SK-N-SH (cell line): ENCODE measurements at regions not wholly inside any gene's neighbourhood (a gene's known extent, or its start where the extent isn't known, plus 50 kb on each side); places are given as distances from the start of the nearest gene placed in this dataset.
"Not testable (repeated sequence)": the region's sequence is repeated elsewhere in the genome, so short reads cannot be mapped to it uniquely, and the experiment has no call there.

Experiments
- CTCF ChIA-PET: fragments of 300-600, 350-600 bp; formaldehyde crosslinking; extraction: SDS; loops from one replicate; lab custom pipeline; 2021; lab: Yijun Ruan, JAX
- POLR2A ChIA-PET: fragments of 350-600 bp; sonication (Branson Sonifier 250); formaldehyde crosslinking; extraction: SDS; loops from one replicate; lab custom pipeline; 2020; ENCODE audit warnings: antibody characterized with exemption, inconsistent platforms; lab: Yijun Ruan, JAX
- DNase-seq: peaks from one replicate; pipeline ENCODE4 v3.0.0; 2012
- H2AFZ ChIP-seq: fragments of 200-600 bp; sonication (generic); 2 replicates; pipeline ENCODE4 v1.8.1; 2016; ENCODE audit warnings: antibody characterized with exemption, mild to moderate bottlenecking, low read depth
- H3F3A ChIP-seq: fragments of 200-600 bp; sonication (generic); replicated peaks from 2 replicates; pipeline ENCODE3; 2016; ENCODE audit warnings: antibody characterized with exemption, mild to moderate bottlenecking; ENCODE audit not compliant: insufficient read depth
- H3K27ac ChIP-seq, 2 experiments: fragments of 200-500 bp in 1 of 2; fragments of 200-600 bp in 1 of 2; sonication (Bioruptor generic) in 1 of 2; sonication (generic), shearing (Covaris generic) in 1 of 2; 2 replicates each; pipeline versions ENCODE4 v1.5.1 to v1.6.1; 2014 to 2016; ENCODE audit warnings: low read depth in 2 of 2, inconsistent platforms in 1 of 2, low read length in 1 of 2, mild to moderate bottlenecking in 1 of 2, mixed read lengths in 1 of 2
- H3K27me3 ChIP-seq: fragments of 200-600 bp; sonication (generic), shearing (Covaris generic); 2 replicates; pipeline ENCODE4 v1.6.1; 2016; ENCODE audit warnings: mixed run types; ENCODE audit not compliant: insufficient read depth
- H3K36me3 ChIP-seq, 2 experiments: fragments of 200-500 bp in 1 of 2; fragments of 200-600 bp in 1 of 2; sonication (Bioruptor generic) in 1 of 2; sonication (generic) in 1 of 2; replicated peaks in 1 of 2; 2 replicates each; pipeline versions ENCODE3 to v1.5.1; 2014 to 2016; ENCODE audit warnings: low read length in 1 of 2, mild to moderate bottlenecking in 1 of 2; ENCODE audit not compliant: insufficient read depth in 2 of 2, control insufficient read depth in 1 of 2
- H3K4me1 ChIP-seq, 2 experiments: fragments of 200-500 bp in 1 of 2; fragments of 200-600 bp in 1 of 2; sonication (Bioruptor generic) in 1 of 2; sonication (generic), shearing (Covaris generic) in 1 of 2; 2 replicates each; pipeline versions ENCODE4 v1.5.1 to v1.6.1; 2014 to 2016; ENCODE audit warnings: low read depth in 1 of 2, low read length in 1 of 2, mixed run types in 1 of 2; ENCODE audit not compliant: insufficient read depth in 2 of 2, control insufficient read depth in 1 of 2
- H3K4me2 ChIP-seq: fragments of 200-600 bp; sonication (generic), shearing (Covaris generic); 2 replicates; pipeline ENCODE4 v1.6.1; 2017; ENCODE audit warnings: mixed run types
- H3K4me3 ChIP-seq, 2 experiments: fragments of 200-500 bp in 1 of 2; fragments of 200-600 bp in 1 of 2; sonication (Bioruptor generic) in 1 of 2; sonication (generic), shearing (Covaris generic) in 1 of 2; 2 replicates each; pipeline versions ENCODE4 v1.5.1 to v1.8.1; 2014 to 2016; ENCODE audit warnings: low read depth in 2 of 2, inconsistent platforms in 1 of 2, low read length in 1 of 2, mild to moderate bottlenecking in 1 of 2, mixed read lengths in 1 of 2, moderate library complexity in 1 of 2
- H3K79me2 ChIP-seq: fragments of 200-600 bp; sonication (generic); 2 replicates; pipeline ENCODE4 v1.8.1; 2017; ENCODE audit warnings: mild to moderate bottlenecking; ENCODE audit not compliant: insufficient read depth
- H3K9ac ChIP-seq: fragments of 200-600 bp; sonication (generic); 2 replicates; pipeline ENCODE4 v1.6.1; 2017; ENCODE audit warnings: mixed run types
- H3K9me2 ChIP-seq: fragments of 200-600 bp; sonication (generic); 2 replicates; pipeline ENCODE4 v1.6.1; 2017; ENCODE audit warnings: mixed run types
- H3K9me3 ChIP-seq: fragments of 200-600 bp; sonication (generic); 2 replicates; pipeline ENCODE4 v1.6.1; 2017; ENCODE audit warnings: mixed run types, mild to moderate bottlenecking, moderate library complexity
- H4K20me1 ChIP-seq: fragments of 200-600 bp; sonication (generic); 2 replicates; pipeline ENCODE4 v1.6.1; 2017; ENCODE audit warnings: mild to moderate bottlenecking, mixed run types; ENCODE audit not compliant: insufficient read depth
- EZH2phosphoT487 ChIP-seq: fragments of 200-600 bp; sonication (generic); IDR thresholded peaks from 2 replicates; pipeline ENCODE4 v1.6.1; 2017; ENCODE audit warnings: low read depth, mixed run types, mild to moderate bottlenecking, antibody characterized with exemption, moderate library complexity, borderline replicate concordance
- FOXJ3 ChIP-seq: sonication (generic); formaldehyde crosslinking; IDR thresholded peaks from 2 replicates; pipeline ENCODE4 v1.5.1; 2020; ENCODE audit warnings: mild to moderate bottlenecking, missing genetic modification reagents
- FOXM1 ChIP-seq: IDR thresholded peaks from 2 replicates; pipeline ENCODE4 v1.4.0; 2012; ENCODE audit warnings: low read depth, mild to moderate bottlenecking
- IRF3 ChIP-seq: fragments of 150-350 bp; IDR thresholded peaks from 2 replicates; pipeline ENCODE4 v1.6.1; 2016; ENCODE audit warnings: mild to moderate bottlenecking, low read depth, low read length
- MXI1 ChIP-seq: IDR thresholded peaks from 2 replicates; pipeline ENCODE4 v1.6.1; 2012; ENCODE audit warnings: mild to moderate bottlenecking, low read depth, low read length, improper control_type of control experiment
- NFIC ChIP-seq: IDR thresholded peaks from 2 replicates; pipeline ENCODE4 v1.4.0; 2012; ENCODE audit warnings: borderline replicate concordance
- NRF1 ChIP-seq: IDR thresholded peaks from 2 replicates; pipeline ENCODE4 v1.6.1; 2012; ENCODE audit warnings: low read depth, mild to moderate bottlenecking, low read length
- RXRA ChIP-seq: IDR thresholded peaks from 2 replicates; pipeline ENCODE4 v1.4.0; 2012; ENCODE audit warnings: low read depth, mild to moderate bottlenecking, borderline replicate concordance
- SIN3A ChIP-seq: IDR thresholded peaks from 2 replicates; pipeline ENCODE4 v1.6.1; 2012; ENCODE audit warnings: low read depth, mild to moderate bottlenecking, low read length, moderate library complexity, borderline replicate concordance
- TCF12 ChIP-seq: IDR thresholded peaks from 2 replicates; pipeline ENCODE4 v1.4.0; 2012
- USF1 ChIP-seq: IDR thresholded peaks from 2 replicates; pipeline ENCODE4 v1.4.0; 2012; ENCODE audit warnings: low read depth, borderline replicate concordance
- WGBS: methylation state at CpG from one replicate; pipeline ENCODE4 v1.1.6; 2017; ENCODE audit warnings: low lambda C conversion rate; 5-methylcytosine and 5-hydroxymethylcytosine counted together

GRCh38 chr1:47536646-47537118 lies 98.8 kb downstream of the FOXD2 start (continued):
- no peak for TF ChIP-seq FOXM1
- TF ChIP-seq EZH2phosphoT487: no peak
- no peak for TF ChIP-seq FOXJ3 (CRISPR knock-in tag)

- Histone ChIP-seq H3K9ac (no peak overlapping the region), H3K9me3 (no peaks in the 10 kb centered on the region), H4K20me1 (no peaks in the 10 kb centered on the region), H3K4me1 (peaks cover 5 to 14% of the 10 kb centered on the region in 2 experiments; a peak in 2 of 4 replicates), H3K4me3 (no peak overlapping the region), H3F3A (no peaks in the 10 kb centered on the region), H3K27ac (no peak overlapping the region), H3K9me2 (no peaks in the 10 kb centered on the region), H3K79me2 (no peaks in the 10 kb centered on the region), H3K27me3 (peaks cover 11% of the 10 kb centered on the region; the same call in 1 of the 2 replicates), H2AFZ (no peak overlapping the region), H3K36me3 (no peaks in the 10 kb centered on the region), H3K4me2 (no peak overlapping the region)
- 10% methylated on average over 2 of the region's 5 CpGs for WGBS
- DNase-seq: no peak
- TF ChIP-seq EZH2phosphoT487: no peak
- ChIA-PET CTCF (interaction anchor here (1.0 to 2.3 kb wide), 5 partner anchors 8 to 173 kb away, joined by 4 to 6 read pairs (median 4); no protein-coding TSS in a partner anchor), POLR2A (no interaction called here)
Observed at GRCh38 chr1:47537268-47537667, 99.4 kb downstream of the FOXD2 start.

GRCh38 chr1:47537966-47538365 lies 100.1 kb downstream of the FOXD2 start:
- Histone ChIP-seq H3K27me3 (peaks cover 11% of the 10 kb centered on the region; the same call in 1 of the 2 replicates), H3K4me3 (no peak overlapping the region), H2AFZ (no peak overlapping the region), H3K9ac (no peak overlapping the region), H3K4me2 (no peak overlapping the region), H4K20me1 (no peaks in the 10 kb centered on the region), H3K9me2 (no peaks in the 10 kb centered on the region), H3K4me1 (peaks cover 1 to 12% of the 10 kb centered on the region in 2 experiments; a peak in 2 of 4 replicates), H3F3A (no peaks in the 10 kb centered on the region), H3K9me3 (no peaks in the 10 kb centered on the region), H3K27ac (no peak overlapping the region), H3K79me2 (no peaks in the 10 kb centered on the region), H3K36me3 (no peaks in the 10 kb centered on the region)
- WGBS: 42% methylated on average over 3 of the region's 3 CpGs
- ChIA-PET POLR2A (no interaction called here), CTCF (interaction anchor here (1.0 to 2.3 kb wide), 5 partner anchors 9 to 172 kb away, joined by 3 to 6 read pairs (median 4); no protein-coding TSS in a partner anchor)
- no peak for TF ChIP-seq FOXJ3 (CRISPR knock-in tag)
- no peak for TF ChIP-seq TCF12
- TF ChIP-seq IRF3: no peak
- TF ChIP-seq MXI1: no peak
- TF ChIP-seq NFIC: no peak
- no peak for TF ChIP-seq SIN3A
- TF ChIP-seq RXRA: no peak
- no peak for TF ChIP-seq NRF1
- no peak for TF ChIP-seq USF1
- no peak for DNase-seq

GRCh38 chr1:47538530-47538929 lies 100.7 kb downstream of the FOXD2 start:
- H3F3A ChIP-seq, H3K27ac ChIP-seq, H4K20me1 ChIP-seq, H3K9me3 ChIP-seq, DNase-seq, H3K9me2 ChIP-seq, H3K36me3 ChIP-seq, POLR2A ChIA-PET, H3K4me3 ChIP-seq, H3K9ac ChIP-seq, H3K4me2 ChIP-seq, H2AFZ ChIP-seq, H3K79me2 ChIP-seq: not testable (repeated sequence)
- CTCF ChIA-PET: interaction anchor here (1.0 to 2.3 kb wide), 3 partner anchors 9 to 106 kb away, joined by 3 to 6 read pairs (median 4); no protein-coding TSS in a partner anchor
- H3K27me3 ChIP-seq: peaks cover 11% of the 10 kb centered on the region; the same call in 1 of the 2 replicates
- 60% methylated on average over 2 of the region's 2 CpGs for WGBS
- peaks cover 0 to 10% of the 10 kb centered on the region in 2 experiments; a peak in 1 of 4 replicates for H3K4me1 ChIP-seq

GRCh38 chr1:47541705-47542104 lies 103.9 kb downstream of the FOXD2 start:
- H3K27ac ChIP-seq, H3F3A ChIP-seq, DNase-seq, H3K9ac ChIP-seq, H3K4me1 ChIP-seq, H4K20me1 ChIP-seq, H3K79me2 ChIP-seq, H2AFZ ChIP-seq, H3K4me2 ChIP-seq, H3K9me2 ChIP-seq, H3K9me3 ChIP-seq, H3K4me3 ChIP-seq, POLR2A ChIA-PET, H3K36me3 ChIP-seq, H3K27me3 ChIP-seq: not testable (repeated sequence)
- WGBS: 58% methylated on average over 4 of the region's 4 CpGs
- CTCF ChIA-PET: interaction anchor here (1.5 to 1.8 kb wide), 2 partner anchors 12 to 169 kb away, joined by 3 to 4 read pairs; no protein-coding TSS in a partner anchor
